ENCODE measurements at regions not wholly inside any gene's neighbourhood (a gene's known extent, or its start where the extent isn't known, plus 50 kb on each side); places are given as distances from the start of the nearest gene placed in this dataset.
A peak's percentile ranks its signal among the peaks of the same experiment; 100 is the strongest.

DNA sequence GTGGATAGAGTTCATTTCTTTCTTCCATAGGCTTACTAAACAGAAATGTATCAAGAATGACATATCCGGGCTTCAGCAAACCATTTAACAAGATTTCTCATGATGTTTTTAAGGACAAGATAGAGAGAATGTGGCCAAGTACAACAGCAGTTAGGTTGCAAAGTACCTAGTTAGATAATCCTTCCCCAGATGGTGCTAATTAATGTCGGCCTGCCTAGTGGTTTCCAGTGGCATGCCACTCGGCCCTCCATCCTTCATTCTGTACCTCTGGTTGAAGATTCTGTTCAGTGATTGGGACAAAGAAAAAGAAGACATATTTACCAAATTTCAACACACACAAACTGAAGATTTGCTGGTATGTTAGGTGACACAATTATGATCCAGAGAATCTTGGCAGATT lies 212.1 kb downstream of the MACC1 start:
- Mint-ChIP-seq H3K27ac (no peak overlapping the region), H3K4me1 (no peaks in the 10 kb centered on the region), H3K27me3 (no peaks in the 10 kb centered on the region), H3K9me3 (no peaks in the 10 kb centered on the region), H3K4me3 (no peak overlapping the region), H3K36me3 (no peaks in the 10 kb centered on the region)
- DNase-seq (no peak), ATAC-seq (replicated peaks) (no peak)

DNA sequence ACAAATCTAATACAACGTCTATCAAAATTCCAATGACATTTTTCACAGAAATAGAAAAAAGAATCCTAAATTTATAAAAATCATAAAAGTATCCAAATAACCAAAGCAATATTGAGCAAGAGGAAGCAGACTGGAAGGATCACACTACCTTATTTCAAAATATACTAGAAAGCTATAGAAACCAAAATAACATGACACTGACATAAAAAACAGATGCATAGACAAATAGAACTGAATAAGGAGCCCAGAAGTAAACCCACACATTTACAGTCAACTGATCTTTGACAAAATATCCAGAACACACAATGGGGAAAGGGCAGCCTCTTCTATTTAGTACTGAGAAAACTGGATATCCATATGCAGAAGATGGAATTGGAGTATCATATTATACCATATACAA lies 217.5 kb downstream of the MACC1 start:
- no peak for DNase-seq
- H3K27me3 Mint-ChIP-seq: no peaks in the 10 kb centered on the region
- ATAC-seq (replicated peaks): no peak
- H3K9me3 Mint-ChIP-seq: no peaks in the 10 kb centered on the region
- no peak overlapping the region for H3K27ac Mint-ChIP-seq
- no peak overlapping the region for H3K4me3 Mint-ChIP-seq
- no peaks in the 10 kb centered on the region for H3K36me3 Mint-ChIP-seq
- no peaks in the 10 kb centered on the region for H3K4me1 Mint-ChIP-seq

DNA sequence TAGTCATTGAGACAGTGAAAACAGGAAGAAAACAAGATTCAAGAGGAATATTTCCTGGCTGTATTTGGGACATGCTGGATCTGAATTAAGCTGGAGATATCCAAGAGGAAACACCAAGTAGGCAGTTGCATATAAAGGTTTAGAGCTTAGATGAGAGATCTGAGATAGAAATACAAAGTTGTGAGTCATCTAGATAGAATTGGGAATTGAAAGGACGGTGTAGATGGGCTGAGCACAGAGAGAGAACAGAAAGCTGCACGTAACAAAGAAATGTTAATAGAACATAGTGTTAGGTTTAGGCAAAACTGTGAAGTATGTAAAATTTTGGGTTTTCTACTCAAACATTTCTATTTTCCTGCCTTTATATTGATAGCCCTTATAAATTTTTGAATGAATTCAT lies 218.5 kb upstream of the TMEM196 start:
- Mint-ChIP-seq H3K9me3 (peaks cover 5 to 8% of the 10 kb centered on the region in 2 donors), H3K4me1 (no peaks in the 10 kb centered on the region), H3K27me3 (no peaks in the 10 kb centered on the region), H3K27ac (no peak overlapping the region), H3K4me3 (no peak overlapping the region), H3K36me3 (peaks cover 0 to 5% of the 10 kb centered on the region in 2 donors)
- DNase-seq (no peak), ATAC-seq (replicated peaks) (no peak)

DNA sequence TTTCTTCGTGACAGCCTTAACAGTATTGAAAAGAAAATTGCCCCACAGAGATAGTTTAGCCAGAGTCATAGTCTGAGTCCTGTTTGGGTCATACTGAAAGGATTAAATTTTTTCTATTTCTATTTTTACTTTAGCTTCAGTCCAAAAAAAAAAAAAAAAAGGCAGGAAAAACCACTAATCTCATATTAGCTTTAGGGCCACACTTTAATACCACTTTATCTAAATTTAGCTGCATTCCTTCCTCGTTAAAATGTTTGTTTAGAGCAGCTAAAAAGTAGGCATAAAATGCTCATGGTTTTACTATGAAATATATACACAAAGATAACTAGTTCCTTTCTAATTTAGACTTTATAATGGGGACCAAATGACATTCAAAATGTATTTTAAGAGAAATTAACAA lies 216.5 kb upstream of the TMEM196 start:
- H3K4me1 Mint-ChIP-seq: no peaks in the 10 kb centered on the region
- H3K27ac Mint-ChIP-seq: no peak overlapping the region
- H3K36me3 Mint-ChIP-seq: peaks cover 0 to 5% of the 10 kb centered on the region in 2 donors
- H3K4me3 Mint-ChIP-seq: no peak overlapping the region
- H3K9me3 Mint-ChIP-seq: peaks cover 5 to 8% of the 10 kb centered on the region in 2 donors
- ATAC-seq (replicated peaks) (no peak), DNase-seq (no peak)
- H3K27me3 Mint-ChIP-seq: no peaks in the 10 kb centered on the region

DNA sequence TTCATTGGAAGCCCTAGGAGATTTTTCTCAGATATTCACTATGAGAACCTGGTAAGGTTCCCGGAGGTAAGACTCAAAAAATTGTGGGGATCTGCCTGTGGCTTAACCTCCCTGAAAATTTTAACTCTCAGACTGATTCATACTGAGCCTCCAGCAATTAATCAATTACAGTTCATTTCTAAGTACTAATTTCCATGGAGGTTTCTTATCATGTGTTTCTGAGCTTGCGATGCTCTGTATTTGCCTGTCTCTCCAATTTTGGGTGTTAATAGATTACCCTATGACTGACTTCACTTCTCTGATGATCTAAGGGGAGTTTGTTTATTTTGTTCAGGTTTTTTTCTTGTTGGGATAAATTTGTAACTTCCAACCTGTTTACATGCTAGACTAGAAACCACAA lies 215.4 kb upstream of the TMEM196 start:
- Mint-ChIP-seq H3K27ac (no peak overlapping the region), H3K4me3 (no peak overlapping the region), H3K4me1 (peaks cover 5 to 8% of the 10 kb centered on the region in 2 donors), H3K36me3 (peaks cover 0 to 5% of the 10 kb centered on the region in 2 donors), H3K27me3 (no peaks in the 10 kb centered on the region), H3K9me3 (peaks cover 5 to 8% of the 10 kb centered on the region in 2 donors)
- DNase-seq (no peak), ATAC-seq (replicated peaks) (no peak)

DNA sequence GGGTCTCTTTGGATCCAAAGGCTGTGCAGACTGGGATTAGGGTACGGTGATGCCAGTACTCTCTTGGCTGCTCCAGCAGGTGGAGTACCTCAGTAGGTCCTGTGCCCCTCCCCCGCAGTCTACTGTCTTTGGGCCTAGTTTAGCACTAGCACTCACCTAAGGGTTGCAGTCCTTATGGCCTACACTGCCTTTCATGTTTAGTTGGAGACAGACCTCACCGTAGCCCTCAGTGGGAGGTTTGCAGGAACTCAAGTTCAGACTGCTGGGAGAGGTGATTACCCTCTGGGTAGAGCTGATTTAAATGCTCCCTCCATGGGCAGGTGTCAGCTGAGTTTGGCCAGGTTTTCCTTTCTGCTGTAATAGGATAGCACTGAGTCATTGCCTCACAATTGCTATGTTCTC lies 210.8 kb upstream of the TMEM196 start:
- H3K4me1 Mint-ChIP-seq: peaks cover 11 to 20% of the 10 kb centered on the region in 2 donors
- DNase-seq (no peak), ATAC-seq (replicated peaks) (no peak)
- H3K4me3 Mint-ChIP-seq: no peak overlapping the region
- no peak overlapping the region for H3K27ac Mint-ChIP-seq
- H3K9me3 Mint-ChIP-seq: no peaks in the 10 kb centered on the region
- no peaks in the 10 kb centered on the region for H3K27me3 Mint-ChIP-seq
- no peaks in the 10 kb centered on the region for H3K36me3 Mint-ChIP-seq

DNA sequence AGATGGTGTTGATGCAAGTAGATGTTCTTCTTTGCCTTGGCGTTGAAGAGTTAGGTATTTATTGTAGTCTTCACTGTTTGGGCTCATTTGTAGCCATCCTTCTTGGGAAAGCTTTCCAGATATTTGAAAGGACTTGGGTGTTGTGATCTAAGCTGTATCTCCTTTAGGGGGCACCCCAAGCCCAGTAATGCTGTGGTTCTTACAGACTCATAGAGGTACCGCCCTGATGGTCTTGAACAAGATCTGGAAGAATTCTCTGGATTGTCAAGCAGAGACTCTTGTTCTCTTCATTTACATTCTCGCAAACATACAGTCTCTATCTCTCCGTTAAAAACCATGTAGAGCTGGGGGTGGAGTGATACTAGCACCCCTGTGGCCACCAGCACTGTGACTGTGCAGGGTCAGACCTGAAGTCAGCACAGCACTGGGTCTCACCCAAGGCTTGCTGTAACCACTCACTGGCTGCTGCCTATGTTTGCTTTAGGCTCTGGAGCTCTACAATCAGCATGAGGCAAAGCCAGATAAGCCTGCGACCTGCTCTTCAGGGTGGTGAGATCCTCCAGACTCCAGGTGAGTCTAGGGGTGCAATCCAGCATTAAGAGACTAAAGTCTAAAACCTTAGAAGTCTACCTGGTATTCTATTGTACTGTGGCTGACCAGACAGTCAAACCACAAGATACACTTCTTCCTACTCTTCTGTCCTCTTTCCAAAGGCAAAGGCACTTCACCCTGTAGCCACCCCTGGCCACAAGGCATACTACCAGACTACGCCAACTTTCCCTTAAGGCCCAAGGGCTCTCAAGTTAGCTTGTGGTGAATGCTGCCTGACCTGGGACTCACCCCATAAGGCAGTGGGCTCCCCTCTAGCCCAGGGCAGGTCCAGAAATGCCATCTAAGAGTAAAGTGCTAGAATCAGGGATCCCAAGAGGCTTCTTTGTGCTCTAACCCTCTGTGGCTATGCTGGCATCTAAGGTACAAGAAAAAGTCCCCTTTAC lies 209.7 kb upstream of the TMEM196 start:
- H3K27me3 Mint-ChIP-seq: no peaks in the 10 kb centered on the region
- ATAC-seq (replicated peaks): peak; percentile 71 to 77

DNA sequence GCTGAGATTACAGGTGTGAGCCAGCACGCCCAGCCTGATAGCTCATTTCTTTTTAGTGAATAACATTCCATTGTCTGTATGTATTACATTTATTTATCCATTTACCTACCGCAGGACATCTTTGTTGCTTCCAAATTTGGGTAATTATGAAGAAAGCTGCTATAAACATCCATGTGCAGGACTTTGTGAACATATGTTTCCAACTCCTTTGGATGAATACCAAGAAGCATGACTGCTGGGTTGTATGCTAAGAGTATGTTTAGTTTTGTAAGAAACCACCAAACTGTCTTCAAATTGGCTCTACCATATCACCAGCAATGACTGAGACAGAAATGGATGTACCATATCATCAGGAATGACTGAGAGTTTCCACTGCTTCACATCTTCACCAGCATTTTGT lies 200.2 kb upstream of the TMEM196 start:
- ATAC-seq (replicated peaks) (no peak), DNase-seq (no peak)
- Mint-ChIP-seq H3K27me3 (peaks cover 0 to 8% of the 10 kb centered on the region in 2 donors), H3K4me1 (no peaks in the 10 kb centered on the region), H3K9me3 (peaks cover 0 to 3% of the 10 kb centered on the region in 2 donors), H3K27ac (no peak overlapping the region), H3K36me3 (no peaks in the 10 kb centered on the region), H3K4me3 (no peak overlapping the region)

More for the DNA sequence above, 209.7 kb upstream of the TMEM196 start:
- Mint-ChIP-seq H3K4me1 (peaks cover 11 to 20% of the 10 kb centered on the region in 2 donors), H3K36me3 (no peaks in the 10 kb centered on the region), H3K9me3 (no peaks in the 10 kb centered on the region), H3K27ac (no peak overlapping the region), H3K4me3 (no peak overlapping the region)
- peak; percentile 54 for DNase-seq

DNA sequence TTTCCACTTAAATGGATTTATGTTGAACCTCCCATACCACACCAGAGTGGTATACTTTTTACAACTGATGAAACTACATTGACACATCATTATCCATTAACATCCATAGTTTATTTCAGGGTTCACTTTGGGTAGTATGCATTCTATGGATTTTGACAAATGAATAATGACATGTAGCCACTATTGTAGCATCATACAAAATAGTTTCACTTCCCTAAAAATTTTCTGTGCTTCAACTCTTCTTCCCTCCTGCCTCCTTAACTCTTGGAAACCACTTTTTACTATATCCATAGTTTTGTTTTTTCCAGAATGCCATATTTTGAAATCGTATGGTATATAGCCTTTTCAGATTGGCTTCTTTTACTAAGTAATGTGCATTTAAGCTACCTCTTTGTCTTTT lies 199.5 kb upstream of the TMEM196 start:
- no peaks in the 10 kb centered on the region for H3K4me1 Mint-ChIP-seq
- peaks cover 0 to 3% of the 10 kb centered on the region in 2 donors for H3K9me3 Mint-ChIP-seq
- no peaks in the 10 kb centered on the region for H3K36me3 Mint-ChIP-seq
- no peak overlapping the region for H3K27ac Mint-ChIP-seq
- DNase-seq: no peak
- peaks cover 0 to 8% of the 10 kb centered on the region in 2 donors for H3K27me3 Mint-ChIP-seq
- no peak for ATAC-seq (replicated peaks)
- no peak overlapping the region for H3K4me3 Mint-ChIP-seq

DNA sequence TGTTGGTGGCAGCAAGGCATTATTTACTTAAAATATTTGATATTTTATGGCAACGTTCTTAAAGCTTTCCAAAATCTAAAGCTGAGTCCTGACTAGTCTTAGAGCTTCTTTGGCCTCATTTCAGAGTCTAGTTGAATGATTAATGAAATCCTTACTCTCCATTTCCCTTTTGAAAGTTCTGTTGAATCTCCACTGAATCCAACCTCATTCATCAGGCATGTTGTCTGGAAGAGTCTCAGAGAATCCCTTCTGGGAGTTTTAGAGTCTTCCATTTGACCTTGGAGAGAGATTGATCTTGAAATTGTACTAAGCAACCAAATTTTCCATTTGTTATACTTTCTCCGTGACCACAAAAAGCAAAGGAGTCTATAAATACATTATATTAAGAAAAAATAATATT lies 198.5 kb upstream of the TMEM196 start:
- H3K27me3 Mint-ChIP-seq: peaks cover 0 to 8% of the 10 kb centered on the region in 2 donors
- H3K27ac Mint-ChIP-seq: no peak overlapping the region
- no peaks in the 10 kb centered on the region for H3K9me3 Mint-ChIP-seq
- no peaks in the 10 kb centered on the region for H3K36me3 Mint-ChIP-seq
- DNase-seq (no peak), ATAC-seq (replicated peaks) (no peak)
- no peak overlapping the region for H3K4me3 Mint-ChIP-seq
- H3K4me1 Mint-ChIP-seq: no peaks in the 10 kb centered on the region

DNA sequence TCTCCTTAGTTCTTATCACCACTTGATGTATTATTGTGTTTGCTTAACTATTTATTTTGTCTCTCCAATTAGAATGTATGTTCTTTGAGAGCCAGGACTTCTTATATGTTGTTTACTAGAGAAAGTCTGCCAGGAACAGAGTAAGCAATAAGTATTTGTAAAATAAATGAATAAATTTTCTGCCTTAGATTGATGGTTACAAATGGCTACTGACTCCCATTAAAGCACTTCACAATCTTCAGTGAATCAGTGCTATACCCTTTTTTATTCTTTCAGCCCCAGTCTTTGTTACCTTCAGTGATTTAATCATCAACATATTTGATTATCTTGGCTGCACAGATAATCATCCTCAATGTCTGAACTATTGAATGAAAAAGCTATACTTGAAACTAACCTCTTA lies 197.1 kb upstream of the TMEM196 start:
- no peak for ATAC-seq (replicated peaks)
- no peak for DNase-seq
- no peaks in the 10 kb centered on the region for H3K9me3 Mint-ChIP-seq
- no peaks in the 10 kb centered on the region for H3K4me1 Mint-ChIP-seq
- no peak overlapping the region for H3K4me3 Mint-ChIP-seq
- peaks cover 0 to 1% of the 10 kb centered on the region in 2 donors for H3K27me3 Mint-ChIP-seq
- no peak overlapping the region for H3K27ac Mint-ChIP-seq
- no peaks in the 10 kb centered on the region for H3K36me3 Mint-ChIP-seq

DNA sequence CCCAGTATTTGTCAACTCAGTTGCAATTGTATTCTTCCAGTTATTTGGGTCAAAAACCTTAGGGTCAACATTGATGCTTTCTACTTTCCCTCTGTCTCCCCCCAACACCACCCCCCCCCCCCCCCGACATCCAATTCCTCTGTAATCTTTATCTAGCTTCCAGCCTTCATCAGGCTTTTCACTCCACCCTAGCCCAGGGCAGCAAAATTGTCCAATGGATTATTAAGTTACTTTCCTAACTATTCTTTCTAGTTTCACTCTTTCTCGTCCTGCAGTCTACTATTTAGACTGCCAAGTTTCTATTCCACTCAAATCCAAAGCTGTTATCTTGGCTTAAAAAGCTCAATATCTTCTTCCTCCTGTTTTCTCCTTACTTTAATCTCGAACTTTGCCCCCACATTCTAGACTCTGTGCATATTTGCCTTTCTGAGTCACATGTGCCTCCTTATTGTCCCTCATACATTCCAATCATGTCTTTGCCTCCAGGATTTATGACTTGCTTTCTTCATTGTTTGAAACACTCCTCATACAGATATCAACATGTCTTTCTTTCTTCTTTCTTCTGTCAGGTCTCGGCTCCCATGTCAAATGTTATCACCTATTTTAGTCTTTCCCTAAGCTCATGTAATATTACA lies 196.6 kb upstream of the TMEM196 start:
- no peak for ATAC-seq (replicated peaks)

DNA sequence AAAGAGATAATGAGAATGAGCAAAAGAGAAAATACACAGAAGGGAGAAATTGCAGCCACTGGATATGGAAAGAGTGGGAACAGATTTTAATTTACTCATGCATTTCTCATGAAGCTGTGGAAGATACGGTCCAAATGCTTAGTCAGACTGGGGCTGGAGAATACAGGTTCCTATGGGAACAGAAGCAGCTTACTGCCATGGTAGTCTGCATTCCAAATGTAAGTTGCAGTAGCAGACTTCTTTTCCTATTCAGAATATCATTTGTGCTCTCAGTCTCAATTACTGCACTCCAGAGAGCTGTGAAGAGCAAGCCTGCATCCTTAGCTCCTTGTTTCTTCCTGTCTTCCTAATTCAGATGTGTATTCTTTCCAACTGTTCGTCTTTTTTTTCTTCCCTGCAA lies 190.8 kb upstream of the TMEM196 start:
- Mint-ChIP-seq H3K36me3 (no peaks in the 10 kb centered on the region), H3K27ac (no peak overlapping the region), H3K4me3 (no peak overlapping the region), H3K9me3 (no peaks in the 10 kb centered on the region), H3K4me1 (no peaks in the 10 kb centered on the region), H3K27me3 (no peaks in the 10 kb centered on the region)
- no peak for DNase-seq
- ATAC-seq (replicated peaks): no peak

More for the DNA sequence above, 196.6 kb upstream of the TMEM196 start:
- H3K4me3 Mint-ChIP-seq: no peak overlapping the region
- no peak for DNase-seq
- no peaks in the 10 kb centered on the region for H3K36me3 Mint-ChIP-seq
- H3K27me3 Mint-ChIP-seq: no peaks in the 10 kb centered on the region
- H3K9me3 Mint-ChIP-seq: no peaks in the 10 kb centered on the region
- H3K27ac Mint-ChIP-seq: no peak overlapping the region
- H3K4me1 Mint-ChIP-seq: no peaks in the 10 kb centered on the region

DNA sequence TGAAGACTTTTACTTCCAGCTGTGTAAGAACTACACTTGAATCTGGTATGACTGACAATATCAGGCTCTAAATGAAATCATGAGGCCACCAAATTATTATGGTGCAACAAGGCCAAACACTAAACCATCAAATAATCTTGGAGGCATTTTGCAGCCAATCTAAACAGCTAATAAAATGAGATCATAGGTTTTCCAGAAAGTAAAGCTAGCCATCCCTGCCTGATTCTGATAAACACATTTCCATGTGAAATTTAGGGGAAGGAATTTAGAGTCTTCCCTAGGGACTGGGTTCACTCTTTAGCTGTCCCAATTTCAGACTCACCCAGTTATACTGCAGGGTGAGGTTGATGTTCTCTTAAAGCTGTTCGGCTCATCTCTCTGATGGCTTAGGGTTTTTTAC lies 190.3 kb upstream of the TMEM196 start:
- no peaks in the 10 kb centered on the region for H3K4me1 Mint-ChIP-seq
- no peaks in the 10 kb centered on the region for H3K27me3 Mint-ChIP-seq
- no peak overlapping the region for H3K4me3 Mint-ChIP-seq
- H3K36me3 Mint-ChIP-seq: no peaks in the 10 kb centered on the region
- H3K27ac Mint-ChIP-seq: no peak overlapping the region
- no peaks in the 10 kb centered on the region for H3K9me3 Mint-ChIP-seq
- ATAC-seq (replicated peaks) (no peak), DNase-seq (no peak)
